Superior temporal gyrus (tissue), 1 donor: ENCODE measurements at regions not wholly inside any gene's neighbourhood (a gene's known extent, or its start where the extent isn't known, plus 50 kb on each side); places are given as distances from the start of the nearest gene placed in this dataset.
"Not testable (repeated sequence)": the region's sequence is repeated elsewhere in the genome, so short reads cannot be mapped to it uniquely, and the experiment has no call there.

Experiments
- DNase-seq: peaks from one replicate; pipeline ENCODE4 v3.0.0-alpha.2; 2016; ENCODE audit errors: extremely low spot score

DNA sequence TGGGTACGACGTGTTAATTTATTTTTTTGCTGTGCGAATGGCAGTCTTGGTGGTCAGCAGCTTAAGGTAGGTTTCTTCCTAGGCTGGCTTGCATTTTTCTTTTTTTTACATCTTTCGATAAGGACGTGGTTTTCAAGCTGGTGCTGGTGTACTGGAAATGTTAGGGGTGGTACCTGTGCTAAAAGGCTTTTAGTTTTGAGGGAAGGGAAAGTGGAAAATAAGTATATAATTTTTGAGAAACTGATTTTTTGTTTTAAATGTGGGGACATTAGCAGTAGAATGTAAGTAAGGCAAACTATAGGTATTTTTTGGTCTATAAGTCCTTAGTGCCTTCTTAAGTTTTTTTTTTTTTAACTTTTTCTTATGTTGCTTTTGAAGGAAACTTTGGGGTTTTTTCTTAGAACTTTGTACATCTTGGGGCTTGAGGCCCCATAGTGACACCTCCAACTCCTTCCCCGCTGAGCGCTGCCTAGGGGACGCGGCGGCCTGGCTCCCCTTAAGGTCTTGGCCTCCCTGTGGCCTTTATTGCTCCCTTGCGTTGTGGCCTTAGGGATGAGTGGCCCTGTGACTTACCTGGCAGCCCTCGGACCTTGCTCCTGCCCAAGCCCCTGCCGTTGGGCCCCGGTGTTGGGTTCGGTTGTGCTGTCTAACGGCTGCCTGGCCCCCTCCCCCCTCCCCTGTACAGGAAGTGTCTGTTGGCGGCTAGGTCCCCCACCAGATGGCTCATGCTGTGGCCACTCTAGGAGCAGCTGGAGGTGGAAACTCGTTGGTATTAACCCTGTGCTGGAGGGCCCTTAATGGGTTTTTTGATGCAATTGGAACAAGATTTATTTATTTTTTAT, 88.0 kb upstream of the RPRML start:
- DNase-seq: peak; percentile 86

DNA sequence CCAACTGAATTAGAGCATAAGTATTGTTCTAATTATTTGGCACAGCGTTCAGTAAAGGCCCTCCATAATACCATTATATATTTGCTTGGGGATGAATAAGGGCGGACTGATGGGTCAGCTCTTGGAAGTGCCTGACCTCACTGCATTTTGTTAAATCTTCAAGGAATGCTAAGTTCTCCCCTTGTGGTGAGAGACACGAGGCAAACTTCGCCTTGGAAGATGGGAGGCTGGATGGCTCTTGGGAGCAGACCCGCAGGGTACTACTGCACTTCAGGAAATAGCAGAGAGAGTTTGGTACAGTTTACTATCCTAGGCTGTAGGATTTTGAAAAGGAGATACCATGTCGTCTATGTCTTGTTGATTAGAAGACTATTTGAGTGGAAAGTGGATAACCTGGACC, 87.0 kb upstream of the RPRML start:
- DNase-seq: no peak

DNA sequence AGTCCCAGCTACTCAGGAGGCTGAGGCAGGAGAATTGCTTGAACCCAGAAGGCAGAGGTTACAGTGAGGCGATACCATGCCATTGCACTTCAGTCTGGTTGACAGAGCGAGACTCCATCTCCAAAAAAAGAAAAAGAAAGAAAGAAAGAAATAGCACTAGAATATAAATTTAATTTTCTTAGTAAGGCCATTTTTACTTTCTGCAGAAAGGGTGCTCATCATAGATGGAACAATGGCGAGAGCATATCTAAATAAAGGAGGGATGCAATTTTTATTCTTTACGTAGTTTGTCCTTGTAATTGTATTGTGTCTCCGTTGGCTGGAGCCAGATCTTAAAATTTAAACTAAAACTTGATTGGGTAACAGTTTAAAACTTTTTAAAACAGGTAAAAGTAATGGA, 85.6 kb upstream of the RPRML start:
- no peak for DNase-seq

DNA sequence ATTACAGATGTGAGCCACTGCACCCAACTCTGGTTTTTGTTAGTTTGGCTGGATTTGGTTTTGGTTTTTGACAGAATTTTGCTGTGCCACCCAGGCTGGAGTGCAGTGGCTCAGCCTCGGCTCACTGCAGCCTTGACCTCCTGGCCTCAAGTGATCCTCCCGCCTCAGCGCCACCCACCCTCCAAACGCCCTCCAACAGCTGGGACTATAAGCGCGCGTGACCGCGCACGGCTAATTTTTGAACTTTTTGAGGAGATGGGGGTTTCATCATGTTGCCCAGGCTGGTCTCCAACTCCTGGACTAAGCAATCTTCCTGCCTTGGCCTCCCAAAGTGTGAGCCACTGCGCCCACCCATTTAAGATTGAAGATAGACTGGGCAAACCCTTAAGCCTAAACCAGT, 84.4 kb upstream of the RPRML start:
- DNase-seq: no peak

DNA sequence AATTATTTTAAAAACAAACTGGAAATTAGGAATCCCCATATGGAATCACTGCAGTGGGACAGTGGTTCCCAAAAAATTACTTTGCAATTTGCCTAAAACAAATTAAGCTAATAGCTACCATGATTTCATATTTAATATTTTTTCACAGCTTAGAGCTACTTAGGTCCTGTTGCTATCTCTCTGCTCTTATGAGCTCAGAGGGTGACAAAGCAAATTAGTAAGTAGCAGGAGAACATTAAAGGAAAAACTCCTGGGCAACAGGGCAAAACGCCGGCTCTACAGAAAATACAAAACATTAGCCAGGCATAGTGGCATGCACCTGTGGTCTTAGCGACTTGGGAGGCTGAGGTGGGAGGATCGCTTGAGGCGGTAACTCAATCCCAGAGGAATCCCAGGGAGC, 83.8 kb upstream of the RPRML start:
- DNase-seq: not testable (repeated sequence)

DNA sequence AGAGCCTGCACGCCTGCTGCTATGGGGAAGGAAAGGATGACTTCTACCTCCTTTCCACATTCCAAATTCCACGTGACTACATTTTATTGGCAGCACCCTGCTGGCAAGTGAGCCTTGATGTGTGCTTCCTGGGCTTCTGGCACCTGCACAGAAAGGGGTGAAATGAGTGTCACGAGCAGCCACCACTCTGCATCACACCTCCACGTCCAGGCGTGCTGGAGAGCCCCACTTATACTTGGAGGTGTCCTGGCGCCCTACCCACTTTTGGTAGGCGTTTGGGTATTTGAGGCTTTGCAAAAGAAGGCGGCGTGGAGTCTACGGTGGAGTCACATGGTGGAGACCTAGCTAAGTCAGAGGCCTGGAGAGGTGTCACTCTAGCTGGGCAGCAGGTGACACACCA, 81.0 kb upstream of the RPRML start:
- DNase-seq: not testable (repeated sequence)

DNA sequence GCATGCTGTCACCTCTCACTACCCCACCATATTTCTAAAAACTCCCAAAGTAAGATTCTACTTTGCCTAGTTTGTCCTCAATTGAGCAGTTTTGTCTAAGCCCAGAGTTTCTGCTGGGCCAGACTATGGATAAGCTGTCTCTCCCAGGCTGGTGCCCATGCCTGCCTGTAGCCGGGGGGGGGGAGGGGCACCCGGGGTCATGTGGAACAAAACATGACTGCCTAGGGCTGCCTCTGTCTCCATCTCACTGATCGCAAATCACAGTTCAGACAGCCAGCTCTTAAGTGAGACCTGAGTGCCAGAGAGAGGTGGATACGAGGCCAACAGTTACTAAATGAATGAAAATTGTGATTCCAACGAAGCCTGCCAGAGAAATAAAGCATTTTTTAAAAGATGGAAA, 78.8 kb upstream of the RPRML start:
- no peak for DNase-seq

DNA sequence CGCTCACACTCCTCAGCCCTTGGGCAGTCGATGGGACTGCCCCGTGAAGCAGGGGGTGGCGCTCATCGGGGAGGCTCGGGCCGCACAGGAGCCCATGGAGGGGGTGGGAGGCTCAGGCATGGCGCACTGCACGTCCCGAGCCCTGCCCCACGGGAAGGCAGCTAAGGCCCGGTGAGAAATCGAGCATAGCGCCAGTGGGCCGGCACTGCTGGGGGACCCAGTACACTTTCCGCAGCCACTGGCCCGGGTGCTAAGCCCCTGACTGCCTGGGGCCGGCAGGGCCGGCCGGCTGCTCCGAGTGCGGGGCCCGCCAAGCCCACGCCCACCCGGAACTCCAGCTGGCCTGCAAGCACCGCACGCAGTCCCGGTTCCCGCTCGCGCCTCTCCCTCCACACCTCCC, 78.2 kb upstream of the RPRML start:
- DNase-seq: not testable (repeated sequence)

DNA sequence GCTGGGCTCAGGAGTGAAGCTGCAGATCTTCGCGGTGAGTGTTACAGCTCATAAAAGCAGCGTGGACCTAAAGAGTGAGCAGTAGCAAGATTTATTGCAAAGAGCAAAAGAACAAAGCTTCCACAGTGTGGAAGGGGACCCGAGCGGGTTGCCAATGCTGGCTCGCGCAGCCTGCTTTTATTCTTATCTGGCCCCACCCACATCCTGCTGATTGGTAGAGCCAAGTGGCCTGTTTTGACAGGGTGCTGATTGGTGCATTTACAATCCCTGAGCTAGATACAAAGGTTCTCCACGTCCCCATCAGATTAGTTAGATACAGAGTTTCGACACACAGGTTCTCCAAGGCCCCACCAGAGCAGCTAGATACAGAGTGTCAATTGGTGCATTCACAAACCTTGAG, 77.6 kb upstream of the RPRML start:
- DNase-seq: not testable (repeated sequence)
